GM12865 (cell line): ENCODE measurements at regions not wholly inside any gene's neighbourhood (a gene's known extent, or its start where the extent isn't known, plus 50 kb on each side); places are given as distances from the start of the nearest gene placed in this dataset.
A peak's percentile ranks its signal among the peaks of the same experiment; 100 is the strongest.

ENCODE experiments used
- DNase-seq: peaks from one replicate; pipeline ENCODE4 v3.0.0; 2010; ENCODE audit warnings: low read depth
- H3K4me3 ChIP-seq: 2 replicates; pipeline ENCODE4 v1.5.1; 2011; ENCODE audit warnings: mild to moderate bottlenecking, low read depth, low read length, control low read depth
- TF ChIP-seq, protein P1 (sequence below): IDR thresholded peaks from 2 replicates; pipeline ENCODE4 v1.5.1; 2011; ENCODE audit warnings: low read length, control low read depth, low read depth, inconsistent platforms; ENCODE audit not compliant: insufficient read depth; ENCODE audit errors: missing control alignments

DNA sequence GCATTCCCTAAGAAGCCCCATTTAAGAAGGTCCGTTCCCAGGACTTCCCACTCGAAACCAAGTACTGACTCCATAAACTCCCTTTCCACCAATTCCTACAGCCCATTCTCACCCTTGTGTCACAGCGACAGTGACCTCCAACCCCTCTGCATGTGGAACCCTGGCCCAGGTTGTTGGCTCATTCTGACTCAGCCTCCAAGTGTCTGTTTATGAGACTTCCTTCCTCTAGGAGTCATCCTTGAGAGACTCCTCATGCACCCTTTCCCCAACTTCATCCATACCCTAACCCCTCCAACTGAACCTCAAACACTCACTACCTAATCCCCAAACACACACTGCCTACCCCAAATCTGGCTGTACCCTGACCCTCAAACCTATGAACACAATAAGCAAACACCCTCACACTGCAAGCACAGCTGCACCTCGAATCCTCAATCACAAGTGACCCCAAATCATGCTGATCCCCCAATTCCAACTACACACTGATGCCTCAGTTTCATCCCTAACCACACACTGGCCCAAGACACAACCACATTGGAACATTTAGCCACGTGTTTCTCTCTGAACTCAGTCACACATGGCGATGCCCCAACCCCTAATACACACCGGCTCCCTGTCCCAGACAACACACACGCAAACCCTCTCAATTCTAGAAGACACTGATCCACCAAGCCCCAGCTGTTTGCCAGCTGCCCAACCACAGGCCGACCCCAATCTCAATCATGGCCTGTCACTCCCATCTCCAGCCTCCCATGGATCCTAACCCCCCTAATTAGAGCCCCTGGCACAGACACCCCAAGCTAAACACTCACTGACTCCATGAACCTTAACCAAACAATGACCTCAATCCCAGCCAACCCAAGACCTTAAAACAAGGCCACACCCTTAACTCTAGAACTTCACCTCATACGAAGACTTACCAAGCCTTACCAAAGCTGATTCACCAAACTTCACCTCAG, 219.6 kb downstream of the CYP26B1 start:
- H3K4me3 ChIP-seq = no peak overlapping the region
- no peak for DNase-seq
- TF ChIP-seq, protein P1, sequence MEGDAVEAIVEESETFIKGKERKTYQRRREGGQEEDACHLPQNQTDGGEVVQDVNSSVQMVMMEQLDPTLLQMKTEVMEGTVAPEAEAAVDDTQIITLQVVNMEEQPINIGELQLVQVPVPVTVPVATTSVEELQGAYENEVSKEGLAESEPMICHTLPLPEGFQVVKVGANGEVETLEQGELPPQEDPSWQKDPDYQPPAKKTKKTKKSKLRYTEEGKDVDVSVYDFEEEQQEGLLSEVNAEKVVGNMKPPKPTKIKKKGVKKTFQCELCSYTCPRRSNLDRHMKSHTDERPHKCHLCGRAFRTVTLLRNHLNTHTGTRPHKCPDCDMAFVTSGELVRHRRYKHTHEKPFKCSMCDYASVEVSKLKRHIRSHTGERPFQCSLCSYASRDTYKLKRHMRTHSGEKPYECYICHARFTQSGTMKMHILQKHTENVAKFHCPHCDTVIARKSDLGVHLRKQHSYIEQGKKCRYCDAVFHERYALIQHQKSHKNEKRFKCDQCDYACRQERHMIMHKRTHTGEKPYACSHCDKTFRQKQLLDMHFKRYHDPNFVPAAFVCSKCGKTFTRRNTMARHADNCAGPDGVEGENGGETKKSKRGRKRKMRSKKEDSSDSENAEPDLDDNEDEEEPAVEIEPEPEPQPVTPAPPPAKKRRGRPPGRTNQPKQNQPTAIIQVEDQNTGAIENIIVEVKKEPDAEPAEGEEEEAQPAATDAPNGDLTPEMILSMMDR = no peak

DNA sequence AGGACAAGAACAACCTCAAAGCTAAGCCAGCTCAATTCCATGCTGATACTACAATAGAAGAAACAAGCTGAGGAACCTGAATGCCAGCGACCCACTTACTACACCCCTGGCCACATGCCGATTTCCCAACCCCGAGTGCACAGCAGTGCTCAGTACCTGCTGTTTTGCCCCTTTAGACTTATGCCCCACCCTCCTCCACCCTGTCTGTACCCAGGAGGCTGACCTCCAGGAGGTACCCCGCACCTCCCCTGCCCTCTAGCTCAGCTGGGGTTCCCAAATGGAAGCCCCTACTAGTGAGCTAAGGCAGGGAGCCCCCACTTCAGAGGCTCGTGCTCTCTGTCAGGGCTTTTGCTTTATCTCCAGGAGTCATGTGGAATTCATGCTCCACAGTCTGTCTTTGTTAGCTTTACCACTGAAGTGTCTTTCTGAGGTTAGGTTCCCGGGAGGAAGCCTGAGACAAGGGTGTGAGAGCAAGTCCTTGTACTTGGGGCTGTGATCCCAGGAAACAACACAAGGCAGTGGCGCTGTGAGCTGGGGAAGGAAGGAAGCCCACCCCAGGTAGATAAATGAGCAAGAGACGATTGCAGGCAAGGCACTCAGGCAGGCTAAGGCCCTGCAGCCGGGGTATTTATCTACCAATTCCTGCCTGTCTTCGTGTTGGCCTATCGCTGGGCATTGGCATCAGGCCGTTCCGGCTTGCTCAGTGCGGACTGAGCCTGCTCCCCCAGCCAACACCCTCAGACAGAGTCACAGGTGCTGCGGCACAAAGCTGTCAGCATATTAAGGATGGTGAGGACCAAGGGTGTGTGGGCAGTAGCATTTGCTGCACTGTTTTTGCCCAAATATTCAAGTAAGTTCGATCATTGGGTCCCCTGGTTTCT, 220.5 kb downstream of the CYP26B1 start:
- DNase-seq = no peak
- TF ChIP-seq, protein P1 = no peak
- H3K4me3 ChIP-seq = no peak overlapping the region

DNA sequence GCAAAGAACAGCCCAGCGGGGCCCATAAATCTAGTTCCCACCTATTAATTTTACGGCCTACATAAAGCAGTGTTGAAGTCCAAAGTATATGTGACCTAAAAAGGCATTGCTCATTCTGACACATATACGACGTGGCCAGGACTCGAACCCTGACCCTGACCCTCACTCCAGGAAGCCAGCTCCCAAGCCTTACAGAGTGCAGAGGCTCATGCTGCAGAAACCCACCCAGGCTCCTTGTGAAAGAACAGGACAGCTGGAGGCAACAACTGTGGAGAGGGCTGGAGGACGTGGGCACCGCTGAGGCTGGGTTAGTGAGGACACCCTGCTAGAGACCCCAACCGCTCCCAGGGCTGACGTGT, 221.6 kb downstream of the CYP26B1 start:
- DNase-seq = no peak
- H3K4me3 ChIP-seq = no peak overlapping the region
- TF ChIP-seq, protein P1 = no peak

- no peak overlapping the region for H3K4me3 ChIP-seq
- DNase-seq = no peak
- TF ChIP-seq, protein P1 = no peak
These were observed 222.2 kb downstream of the CYP26B1 start for GRCh38 chr2:71925268-71926088.

DNA sequence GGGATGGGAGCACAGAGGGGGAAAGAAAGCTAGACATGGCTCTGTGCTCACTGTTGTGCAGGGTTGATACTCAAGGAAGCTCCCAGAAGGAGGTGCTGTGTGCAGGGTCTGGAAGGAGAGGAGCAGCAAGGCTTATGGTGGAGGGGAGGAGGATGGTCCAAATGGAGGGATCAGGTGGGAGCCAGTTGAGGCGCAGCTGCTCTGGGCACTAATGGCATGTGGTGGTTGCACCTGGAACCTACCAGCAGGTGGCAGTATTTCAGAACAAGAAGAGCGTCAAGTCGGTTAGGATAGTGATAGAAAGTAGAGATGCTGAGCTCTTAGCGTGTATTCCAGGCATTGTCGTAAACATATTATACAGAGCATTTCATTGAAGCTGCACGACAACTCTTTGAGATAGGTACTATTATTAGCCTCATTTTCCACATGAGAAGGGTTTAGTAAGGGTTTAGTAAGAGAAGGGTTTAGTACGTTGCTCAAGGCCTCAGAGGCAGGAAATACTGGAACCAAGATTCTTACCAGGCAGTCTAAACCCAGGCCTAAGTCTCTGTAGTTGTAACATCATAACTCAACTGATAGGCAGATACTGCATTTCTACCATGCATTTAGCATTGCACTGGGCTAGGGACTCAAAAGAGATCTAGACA, 223.7 kb downstream of the CYP26B1 start:
- peak; percentile 74 for DNase-seq
- TF ChIP-seq, protein P1 = peak; percentile 82
- H3K4me3 ChIP-seq = no peak overlapping the region

- DNase-seq = no peak
- TF ChIP-seq, protein P1 = no peak
These were observed 224.5 kb downstream of the CYP26B1 start for GRCh38 chr2:71923143-71923525.

More at GRCh38 chr2:71923143-71923525, 224.5 kb downstream of the CYP26B1 start:
- no peak overlapping the region for H3K4me3 ChIP-seq
